A549 (cell line): ENCODE measurements at regions not wholly inside any gene's neighbourhood (a gene's known extent, or its start where the extent isn't known, plus 50 kb on each side); places are given as distances from the start of the nearest gene placed in this dataset.

ENCODE experiments used
- BHLHE40 ChIP-seq: IDR thresholded peaks from 2 replicates; pipeline ENCODE4 v1.6.1; 2012; ENCODE audit warnings: low read depth, low read length, inconsistent platforms
- CBX2 ChIP-seq: fragments of 200-600 bp; sonication (generic); IDR thresholded peaks from 2 replicates; pipeline ENCODE4 v1.6.1; 2016; ENCODE audit warnings: low read depth, mild to moderate bottlenecking, borderline replicate concordance
- CHD2 ChIP-seq: fragments of 150-350 bp; IDR thresholded peaks from 2 replicates; pipeline ENCODE4 v1.6.1; 2014; ENCODE audit warnings: low read length; ENCODE audit not compliant: partially characterized antibody
- MAFK ChIP-seq: fragments of 450-650 bp; IDR thresholded peaks from 2 replicates; pipeline ENCODE4 v1.6.1; 2014; ENCODE audit not compliant: partially characterized antibody
- MYC ChIP-seq: IDR thresholded peaks from 2 replicates; pipeline ENCODE4 v1.6.1; 2012; ENCODE audit warnings: mild to moderate bottlenecking, inconsistent platforms, low read length, improper control_type of control experiment, borderline replicate concordance
- NR3C1 ChIP-seq: fragments of >200 bp; sonication (Bioruptor Twin); formaldehyde crosslinking; IDR thresholded peaks from 3 replicates; pipeline ENCODE4 v1.6.1; 2017
- SMC3 ChIP-seq: fragments of >200 bp; sonication (Bioruptor Twin); formaldehyde crosslinking; IDR thresholded peaks from 3 replicates; pipeline ENCODE4 v1.6.1; 2018; ENCODE audit warnings: inconsistent platforms
- TF ChIP-seq, protein P1 (sequence below): fragments of 200-600 bp; sonication (generic); IDR thresholded peaks from 2 replicates; pipeline ENCODE4 v1.6.1; 2016; ENCODE audit warnings: antibody characterized with exemption, mild to moderate bottlenecking, moderate library complexity
- TF ChIP-seq, protein P2 (sequence below): IDR thresholded peaks from 2 replicates; pipeline ENCODE4 v1.6.1; 2012

- TF ChIP-seq MYC: no peak
- TF ChIP-seq, protein P1, sequence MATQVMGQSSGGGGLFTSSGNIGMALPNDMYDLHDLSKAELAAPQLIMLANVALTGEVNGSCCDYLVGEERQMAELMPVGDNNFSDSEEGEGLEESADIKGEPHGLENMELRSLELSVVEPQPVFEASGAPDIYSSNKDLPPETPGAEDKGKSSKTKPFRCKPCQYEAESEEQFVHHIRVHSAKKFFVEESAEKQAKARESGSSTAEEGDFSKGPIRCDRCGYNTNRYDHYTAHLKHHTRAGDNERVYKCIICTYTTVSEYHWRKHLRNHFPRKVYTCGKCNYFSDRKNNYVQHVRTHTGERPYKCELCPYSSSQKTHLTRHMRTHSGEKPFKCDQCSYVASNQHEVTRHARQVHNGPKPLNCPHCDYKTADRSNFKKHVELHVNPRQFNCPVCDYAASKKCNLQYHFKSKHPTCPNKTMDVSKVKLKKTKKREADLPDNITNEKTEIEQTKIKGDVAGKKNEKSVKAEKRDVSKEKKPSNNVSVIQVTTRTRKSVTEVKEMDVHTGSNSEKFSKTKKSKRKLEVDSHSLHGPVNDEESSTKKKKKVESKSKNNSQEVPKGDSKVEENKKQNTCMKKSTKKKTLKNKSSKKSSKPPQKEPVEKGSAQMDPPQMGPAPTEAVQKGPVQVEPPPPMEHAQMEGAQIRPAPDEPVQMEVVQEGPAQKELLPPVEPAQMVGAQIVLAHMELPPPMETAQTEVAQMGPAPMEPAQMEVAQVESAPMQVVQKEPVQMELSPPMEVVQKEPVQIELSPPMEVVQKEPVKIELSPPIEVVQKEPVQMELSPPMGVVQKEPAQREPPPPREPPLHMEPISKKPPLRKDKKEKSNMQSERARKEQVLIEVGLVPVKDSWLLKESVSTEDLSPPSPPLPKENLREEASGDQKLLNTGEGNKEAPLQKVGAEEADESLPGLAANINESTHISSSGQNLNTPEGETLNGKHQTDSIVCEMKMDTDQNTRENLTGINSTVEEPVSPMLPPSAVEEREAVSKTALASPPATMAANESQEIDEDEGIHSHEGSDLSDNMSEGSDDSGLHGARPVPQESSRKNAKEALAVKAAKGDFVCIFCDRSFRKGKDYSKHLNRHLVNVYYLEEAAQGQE: no peak
- TF ChIP-seq, protein P2, sequence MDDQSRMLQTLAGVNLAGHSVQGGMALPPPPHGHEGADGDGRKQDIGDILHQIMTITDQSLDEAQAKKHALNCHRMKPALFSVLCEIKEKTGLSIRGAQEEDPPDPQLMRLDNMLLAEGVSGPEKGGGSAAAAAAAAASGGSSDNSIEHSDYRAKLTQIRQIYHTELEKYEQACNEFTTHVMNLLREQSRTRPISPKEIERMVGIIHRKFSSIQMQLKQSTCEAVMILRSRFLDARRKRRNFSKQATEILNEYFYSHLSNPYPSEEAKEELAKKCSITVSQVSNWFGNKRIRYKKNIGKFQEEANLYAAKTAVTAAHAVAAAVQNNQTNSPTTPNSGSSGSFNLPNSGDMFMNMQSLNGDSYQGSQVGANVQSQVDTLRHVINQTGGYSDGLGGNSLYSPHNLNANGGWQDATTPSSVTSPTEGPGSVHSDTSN: no peak
- no peak for TF ChIP-seq NR3C1
- TF ChIP-seq CHD2: no peak
- TF ChIP-seq CBX2: no peak
- no peak for TF ChIP-seq SMC3
- no peak for TF ChIP-seq BHLHE40
- TF ChIP-seq MAFK: no peak
Measured at GRCh38 chr16:5479926-5480325, 382.3 kb upstream of the EEF2KMT start.
